Activated naive CD8-positive, alpha-beta T cell (primary cell): ENCODE measurements at regions not wholly inside any gene's neighbourhood (a gene's known extent, or its start where the extent isn't known, plus 50 kb on each side); places are given as distances from the start of the nearest gene placed in this dataset.

Source experiments
- H3K27ac Mint-ChIP-seq: one replicate; pipeline ENCODE4 v1.8.0; 2021; ENCODE audit warnings: mixed read lengths
- H3K27me3 Mint-ChIP-seq: one replicate; pipeline ENCODE4 v1.8.0; 2021; ENCODE audit warnings: mixed read lengths
- H3K36me3 Mint-ChIP-seq: one replicate; pipeline ENCODE4 v1.8.0; 2021; ENCODE audit warnings: mixed read lengths
- H3K4me1 Mint-ChIP-seq: one replicate; pipeline ENCODE4 v1.8.0; 2021; ENCODE audit warnings: low read depth, mixed read lengths
- H3K4me3 Mint-ChIP-seq: one replicate; pipeline ENCODE4 v1.8.0; 2021; ENCODE audit warnings: mild to moderate bottlenecking, mixed read lengths
- H3K9me3 Mint-ChIP-seq: one replicate; pipeline ENCODE4 v1.8.0; 2021; ENCODE audit warnings: low read depth, mixed read lengths

DNA sequence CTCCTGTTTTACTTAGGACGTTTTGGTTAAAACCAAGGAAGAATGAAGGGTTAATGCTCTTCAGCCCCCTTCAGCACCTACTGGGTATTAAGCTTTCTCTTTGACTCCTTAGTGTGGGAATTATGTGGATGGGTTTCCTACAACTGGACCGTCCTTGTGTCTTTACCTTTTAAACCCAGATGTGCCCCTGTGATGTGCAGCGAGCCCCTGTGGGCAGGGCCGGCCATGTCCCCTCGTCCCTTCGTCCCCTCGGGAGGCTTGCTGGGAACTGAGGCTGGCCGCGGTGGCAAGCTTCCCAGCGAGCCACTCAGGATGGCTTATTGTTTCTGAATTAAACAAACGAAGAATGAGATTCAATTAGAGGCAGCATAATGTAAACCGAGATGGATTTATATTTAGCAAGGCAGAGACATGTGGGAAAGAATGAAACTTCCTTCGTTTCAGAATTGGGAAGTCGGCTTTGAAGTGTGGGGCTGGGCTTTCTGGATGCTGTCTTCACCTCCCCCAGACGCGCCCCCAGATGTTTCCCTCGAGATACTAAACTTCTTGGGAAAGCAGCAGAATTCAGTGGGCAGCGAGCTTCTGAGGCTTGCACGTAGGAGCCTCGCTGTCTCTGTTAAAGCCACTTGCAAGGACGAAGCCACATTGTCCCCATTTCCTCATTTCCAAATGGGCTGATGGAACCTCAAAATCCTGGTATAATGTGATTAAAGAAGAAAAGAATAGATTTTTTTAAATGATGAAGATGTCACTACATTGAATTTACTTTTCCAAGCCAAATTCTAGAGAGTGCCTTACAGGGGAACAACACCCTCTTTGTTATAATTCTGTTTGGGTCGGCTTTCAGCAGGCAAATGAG, 146.0 kb downstream of the VAPA start:
- Mint-ChIP-seq H3K27ac (no peak overlapping the region), H3K27me3 (no peaks in the 10 kb centered on the region), H3K4me3 (no peak overlapping the region), H3K9me3 (no peaks in the 10 kb centered on the region), H3K4me1 (no peaks in the 10 kb centered on the region), H3K36me3 (no peaks in the 10 kb centered on the region)

DNA sequence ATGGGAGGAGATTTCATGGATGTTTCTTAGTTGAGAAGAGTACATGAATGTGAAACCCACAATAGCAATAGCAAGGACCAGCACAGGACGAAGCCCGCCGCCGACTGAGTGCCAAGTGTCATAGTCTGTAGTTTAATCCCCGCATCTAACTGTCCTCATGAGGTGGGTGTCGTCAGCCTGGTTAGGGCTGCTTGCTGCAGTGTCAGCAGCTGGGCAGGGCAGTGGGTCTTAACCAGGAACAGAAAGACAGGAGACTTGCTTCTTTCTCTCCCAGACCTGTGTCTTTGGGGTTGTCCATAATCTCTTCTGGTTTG, 146.6 kb downstream of the VAPA start:
- Mint-ChIP-seq H3K4me1 (no peaks in the 10 kb centered on the region), H3K36me3 (no peaks in the 10 kb centered on the region), H3K27me3 (no peaks in the 10 kb centered on the region), H3K27ac (no peak overlapping the region), H3K9me3 (no peaks in the 10 kb centered on the region), H3K4me3 (no peak overlapping the region)

DNA sequence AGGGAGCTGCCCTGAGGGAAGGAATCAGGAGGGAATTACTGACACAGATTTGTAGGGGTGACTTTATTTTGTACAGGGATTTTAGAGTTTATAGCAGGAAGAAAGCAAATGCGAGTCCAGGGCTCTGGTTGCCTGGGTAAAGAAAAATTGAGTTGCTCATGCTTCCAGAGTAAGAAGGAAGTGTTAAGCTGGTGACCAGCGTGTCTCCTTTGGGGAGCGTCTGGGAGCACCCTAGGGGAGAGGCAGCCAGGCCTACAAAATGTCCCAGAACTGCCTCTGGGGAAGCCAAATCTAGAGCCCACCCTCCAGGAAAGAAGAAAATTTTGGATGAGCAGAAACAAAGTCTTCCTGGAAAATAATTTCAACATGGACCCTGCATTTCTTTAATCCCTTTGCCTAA, 147.0 kb downstream of the VAPA start:
- Mint-ChIP-seq H3K27ac (no peak overlapping the region), H3K9me3 (no peaks in the 10 kb centered on the region), H3K4me1 (no peaks in the 10 kb centered on the region), H3K36me3 (no peaks in the 10 kb centered on the region), H3K4me3 (no peak overlapping the region), H3K27me3 (no peaks in the 10 kb centered on the region)

DNA sequence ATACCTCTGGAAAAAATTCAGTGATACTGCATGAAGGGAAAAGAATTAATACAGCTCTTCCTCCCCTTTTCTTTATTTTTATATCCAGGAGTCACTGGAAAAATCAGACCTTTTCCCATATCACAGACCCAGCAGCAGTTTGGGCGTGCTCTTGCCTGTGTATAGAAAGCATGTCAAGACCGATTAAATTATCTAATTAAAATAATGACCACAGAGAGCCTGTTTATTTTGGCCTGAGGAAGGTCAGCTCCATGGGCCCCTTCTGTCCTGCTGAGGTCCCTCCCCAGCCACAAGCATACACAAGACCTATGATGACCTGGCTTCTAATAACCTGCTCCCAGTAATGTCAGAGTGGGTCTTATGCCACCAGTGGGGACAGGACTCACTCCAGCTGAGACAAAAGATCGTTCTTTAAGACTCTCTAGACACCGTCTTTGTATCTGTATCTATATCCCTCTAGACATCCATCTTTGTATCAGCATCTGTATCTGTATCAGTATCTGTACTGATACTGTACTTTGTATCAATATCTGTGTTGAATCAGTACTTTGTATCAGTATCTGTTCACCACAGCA, 147.8 kb downstream of the VAPA start:
- H3K27ac Mint-ChIP-seq, result no peak overlapping the region
- no peak overlapping the region for H3K4me3 Mint-ChIP-seq
- H3K4me1 Mint-ChIP-seq, result no peaks in the 10 kb centered on the region
- H3K36me3 Mint-ChIP-seq, result no peaks in the 10 kb centered on the region
- no peaks in the 10 kb centered on the region for H3K9me3 Mint-ChIP-seq
- H3K27me3 Mint-ChIP-seq, result no peaks in the 10 kb centered on the region

DNA sequence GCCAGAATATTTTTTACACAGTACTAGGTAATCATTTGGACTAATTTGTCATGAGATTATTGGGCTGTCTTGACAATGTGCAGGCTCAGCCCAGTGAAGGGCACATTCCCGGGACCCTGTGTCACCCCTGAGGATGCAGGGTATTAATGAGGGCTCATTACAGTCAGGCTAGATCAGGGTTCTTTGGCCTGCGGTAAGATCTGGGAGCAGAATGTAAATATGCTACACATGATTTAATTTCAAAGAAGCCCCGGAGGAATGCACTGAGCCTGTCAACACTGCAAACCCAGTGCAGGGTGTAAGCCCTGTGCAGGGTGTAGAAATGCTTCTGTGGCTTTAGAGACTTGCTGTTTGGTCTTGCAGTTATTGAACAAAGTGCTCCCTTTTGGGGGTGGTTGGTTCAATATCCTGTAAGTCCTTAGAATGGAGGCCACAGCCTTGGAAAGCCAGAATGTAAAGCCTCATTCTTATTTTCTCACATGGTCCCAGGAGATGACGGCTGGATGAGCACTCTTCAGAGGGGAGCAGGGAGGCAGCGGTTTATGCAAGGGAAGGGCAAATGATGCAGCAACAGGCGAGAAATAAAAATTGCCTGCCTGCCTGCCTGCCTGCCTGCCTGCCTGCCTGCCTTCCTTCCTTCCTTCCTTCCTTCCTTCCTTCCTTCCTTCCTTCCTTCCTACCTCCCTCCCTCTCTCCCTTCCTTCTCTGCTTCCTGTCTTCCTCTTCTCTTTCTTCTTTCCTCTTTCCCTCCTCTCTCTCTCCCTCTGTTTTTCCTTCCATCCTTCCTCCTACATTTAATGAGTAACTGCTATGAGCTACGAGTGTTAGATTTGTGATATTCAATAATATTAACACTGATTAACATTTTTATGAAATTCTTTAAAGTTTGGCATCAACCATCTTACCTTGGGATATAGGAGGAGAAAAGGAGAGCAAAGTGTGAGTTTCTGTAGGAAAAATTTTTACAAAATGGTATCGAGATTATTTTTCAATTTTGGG, 148.8 kb downstream of the VAPA start:
- Mint-ChIP-seq H3K27me3 (no peaks in the 10 kb centered on the region), H3K27ac (no peak overlapping the region), H3K4me3 (no peak overlapping the region), H3K36me3 (no peaks in the 10 kb centered on the region), H3K4me1 (no peaks in the 10 kb centered on the region), H3K9me3 (no peaks in the 10 kb centered on the region)

DNA sequence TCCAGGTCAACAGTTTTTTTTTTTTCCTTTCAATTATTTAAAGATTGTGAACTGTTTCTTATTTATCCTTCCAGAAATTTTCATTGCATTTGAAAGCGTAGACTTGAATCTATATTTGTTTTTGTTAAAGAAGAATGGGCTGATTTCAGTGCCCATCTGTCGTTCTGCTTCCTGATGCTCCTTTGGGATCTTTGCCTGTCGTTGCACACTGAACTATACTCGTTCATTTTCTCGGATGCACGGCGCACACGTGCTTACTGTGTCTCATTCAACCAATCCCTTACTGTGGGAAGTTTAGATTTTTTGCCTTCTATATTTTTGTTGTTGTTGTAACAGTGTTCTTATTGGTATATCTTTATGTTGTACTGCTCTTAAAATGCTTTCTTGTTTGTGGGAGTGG, 149.7 kb downstream of the VAPA start:
- Mint-ChIP-seq H3K27me3 (no peaks in the 10 kb centered on the region), H3K4me3 (no peak overlapping the region), H3K9me3 (no peaks in the 10 kb centered on the region), H3K4me1 (no peaks in the 10 kb centered on the region), H3K27ac (no peak overlapping the region), H3K36me3 (no peaks in the 10 kb centered on the region)

DNA sequence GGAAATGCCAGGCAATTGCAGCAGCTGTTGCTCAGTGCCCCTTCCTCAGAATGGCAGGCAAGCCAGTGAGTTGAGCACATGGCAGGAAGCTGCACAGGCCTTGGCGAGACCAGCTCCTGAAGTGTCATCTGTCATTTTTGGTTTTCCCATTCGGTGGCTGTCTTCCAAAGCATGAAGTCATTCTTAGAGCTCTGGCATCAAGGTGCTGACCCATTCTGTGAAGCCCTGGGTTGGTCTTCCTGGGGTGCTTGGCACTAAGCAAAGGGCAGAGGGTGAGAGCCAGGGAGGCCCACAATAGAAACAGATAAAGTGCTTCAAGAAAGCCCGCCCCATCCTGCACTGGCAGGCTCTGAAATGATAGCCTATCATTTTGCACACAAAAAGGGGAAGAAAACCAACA, 150.5 kb downstream of the VAPA start:
- Mint-ChIP-seq H3K4me3 (no peak overlapping the region), H3K9me3 (no peaks in the 10 kb centered on the region), H3K4me1 (no peaks in the 10 kb centered on the region), H3K36me3 (no peaks in the 10 kb centered on the region), H3K27me3 (peaks cover 1% of the 10 kb centered on the region), H3K27ac (no peak overlapping the region)

DNA sequence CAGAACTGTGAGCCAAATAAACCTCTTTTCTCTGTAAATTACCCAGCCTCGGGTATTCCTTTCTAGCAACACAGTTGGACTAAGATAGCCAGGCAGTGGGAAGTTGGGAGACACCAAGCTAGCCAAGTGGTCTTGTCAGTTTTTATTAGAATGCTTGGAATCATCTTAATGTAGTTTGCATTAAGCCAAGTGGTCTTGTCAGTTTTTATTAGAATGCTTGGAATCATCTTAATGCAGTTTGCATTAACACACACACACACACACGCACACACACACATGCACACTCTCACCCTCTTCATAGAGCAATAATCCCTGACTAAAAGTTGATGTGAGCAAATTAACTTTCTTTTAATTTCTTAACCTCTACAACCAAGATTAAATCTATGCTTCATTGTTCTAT, 151.5 kb downstream of the VAPA start:
- Mint-ChIP-seq H3K27me3 (peaks cover 1% of the 10 kb centered on the region), H3K9me3 (no peaks in the 10 kb centered on the region), H3K27ac (no peak overlapping the region), H3K36me3 (no peaks in the 10 kb centered on the region), H3K4me1 (no peaks in the 10 kb centered on the region), H3K4me3 (no peak overlapping the region)

DNA sequence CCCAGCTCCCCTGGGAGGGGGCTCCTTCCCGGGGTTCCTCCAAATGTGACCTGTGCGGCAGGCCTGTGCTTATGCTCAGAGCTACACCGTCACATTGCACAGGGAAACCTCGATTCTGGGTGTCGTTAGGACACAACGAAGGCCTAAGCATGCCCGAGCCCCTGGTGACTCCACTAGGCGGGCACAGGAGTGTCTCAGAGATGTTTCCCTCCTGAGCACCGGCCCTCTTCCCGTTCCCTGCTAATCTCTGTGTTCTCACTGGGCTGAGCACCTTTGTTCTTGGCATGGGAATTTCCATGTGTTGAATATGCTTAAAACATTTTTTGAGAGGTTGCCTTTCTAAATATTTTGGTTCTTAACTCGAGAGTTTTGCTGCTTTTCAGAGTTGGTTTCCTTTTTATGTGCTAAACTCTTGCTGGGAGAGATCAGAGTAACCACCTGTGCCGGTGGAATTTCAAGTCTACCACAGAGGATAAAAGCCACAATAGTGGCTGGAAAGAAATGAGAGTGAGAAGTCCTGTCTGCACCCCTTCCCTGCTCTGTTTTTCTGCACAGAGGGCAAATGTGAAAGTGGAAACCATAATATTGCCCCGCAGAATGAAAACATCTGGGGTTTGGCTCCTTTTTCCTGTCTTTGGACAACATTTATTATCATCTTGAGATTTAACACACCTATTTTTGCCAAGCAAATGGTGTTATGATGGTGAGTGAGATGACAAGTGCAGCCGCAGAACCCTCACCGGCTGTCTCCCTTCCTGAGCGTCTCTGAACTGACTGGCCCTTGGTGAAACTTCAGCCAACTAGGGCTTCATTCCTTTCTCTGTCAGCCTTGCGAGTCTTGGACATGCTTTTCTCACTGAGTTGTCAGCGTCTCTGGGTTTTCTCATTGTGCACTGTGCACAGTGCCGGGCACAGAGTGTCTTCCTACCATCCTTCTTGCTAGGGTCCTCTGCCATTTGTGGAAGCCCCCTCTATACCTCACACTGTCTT, 154.1 kb downstream of the VAPA start:
- Mint-ChIP-seq H3K27me3 (peaks cover 1% of the 10 kb centered on the region), H3K4me3 (no peak overlapping the region), H3K9me3 (no peaks in the 10 kb centered on the region), H3K27ac (no peak overlapping the region), H3K36me3 (no peaks in the 10 kb centered on the region), H3K4me1 (no peaks in the 10 kb centered on the region)

DNA sequence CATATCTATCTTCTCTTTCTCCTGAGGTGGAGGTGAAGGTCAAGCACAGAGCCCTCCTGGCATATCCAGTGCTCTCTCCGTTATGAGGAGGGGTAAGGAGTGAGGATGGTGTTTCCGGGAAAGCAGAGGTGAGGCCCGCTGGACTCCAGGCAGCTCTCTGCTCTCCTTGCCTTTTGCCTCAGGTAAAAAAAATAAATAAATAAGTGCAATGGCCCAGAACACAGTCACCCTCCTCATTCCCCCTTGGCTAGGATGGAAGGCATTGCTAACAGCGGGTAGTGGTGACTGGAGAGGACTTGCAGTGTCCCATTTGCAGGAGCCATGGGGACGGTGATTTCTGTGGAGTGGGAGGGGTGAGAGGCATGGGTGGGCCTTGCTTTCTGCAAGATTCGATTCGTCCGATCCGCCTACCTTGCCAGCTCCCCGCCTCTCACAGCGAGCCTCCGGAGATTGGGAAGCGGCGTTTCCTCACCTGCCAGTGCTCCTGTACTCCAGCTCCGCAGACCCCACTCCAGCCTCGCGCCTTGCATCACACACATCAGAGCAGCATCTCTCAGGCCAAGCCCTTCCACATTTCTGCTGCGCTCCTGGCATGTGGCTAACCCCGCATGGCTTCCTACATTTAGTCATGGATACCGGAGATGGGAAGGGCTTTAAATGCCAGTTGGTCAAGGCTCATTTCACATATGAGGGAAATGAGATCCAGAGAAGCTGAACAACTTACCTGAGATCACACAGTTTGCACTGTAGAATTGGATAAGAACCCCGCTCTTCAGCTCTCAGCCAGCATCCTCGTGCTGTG, 155.2 kb downstream of the VAPA start:
- no peak overlapping the region for H3K4me3 Mint-ChIP-seq
- no peaks in the 10 kb centered on the region for H3K9me3 Mint-ChIP-seq
- H3K27ac Mint-ChIP-seq, result no peak overlapping the region
- H3K36me3 Mint-ChIP-seq, result no peaks in the 10 kb centered on the region
- peaks cover 2% of the 10 kb centered on the region for H3K4me1 Mint-ChIP-seq
- peaks cover 1% of the 10 kb centered on the region for H3K27me3 Mint-ChIP-seq

DNA sequence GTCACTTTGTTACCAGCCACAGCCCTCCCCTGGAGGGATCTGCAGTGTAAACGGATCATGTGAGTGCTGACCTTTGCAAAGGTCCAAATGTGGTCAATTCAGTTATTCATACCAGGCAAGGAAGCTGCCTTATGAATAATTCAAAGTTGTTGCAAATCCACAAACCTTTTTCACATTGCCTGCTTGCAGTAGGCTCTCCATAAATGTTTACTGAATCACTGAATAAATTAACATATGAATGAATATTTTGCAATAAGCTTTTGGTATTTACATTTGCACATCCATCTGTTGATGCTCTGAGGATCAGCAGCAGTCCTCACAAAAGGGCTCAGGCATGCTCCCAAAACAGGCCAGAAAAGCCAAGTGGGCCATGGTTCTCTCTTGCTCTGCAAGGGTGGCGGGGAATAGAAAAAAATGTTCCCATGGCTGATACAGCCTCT, 156.8 kb downstream of the VAPA start:
- H3K9me3 Mint-ChIP-seq, result no peaks in the 10 kb centered on the region
- H3K4me1 Mint-ChIP-seq, result peaks cover 10% of the 10 kb centered on the region
- no peaks in the 10 kb centered on the region for H3K36me3 Mint-ChIP-seq
- no peak overlapping the region for H3K27ac Mint-ChIP-seq
- H3K27me3 Mint-ChIP-seq, result peaks cover 1% of the 10 kb centered on the region
- no peak overlapping the region for H3K4me3 Mint-ChIP-seq

DNA sequence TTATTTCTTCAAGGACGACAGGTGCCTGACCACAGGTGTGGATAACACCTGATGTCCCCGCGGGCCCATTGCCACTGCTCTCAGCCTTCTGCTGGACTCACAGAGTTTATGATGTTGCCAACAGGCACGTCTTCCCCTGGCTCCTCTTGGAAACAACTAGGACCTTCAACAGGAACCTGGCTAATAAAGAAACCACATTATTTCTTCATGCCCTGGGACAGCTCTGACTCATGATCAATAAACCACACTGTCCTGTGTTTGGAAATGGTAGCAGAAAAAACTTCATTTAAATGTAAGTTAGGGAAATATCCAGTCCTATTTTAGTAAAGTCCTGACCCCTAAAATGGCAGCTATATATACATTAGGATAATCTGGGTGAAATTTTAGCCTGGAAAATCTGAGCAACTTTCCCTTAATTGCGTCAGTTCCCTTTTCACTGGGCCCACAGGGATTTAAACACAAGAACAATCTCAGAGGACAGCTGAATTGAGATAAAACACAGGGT, 158.9 kb downstream of the VAPA start:
- Mint-ChIP-seq H3K4me3 (no peak overlapping the region), H3K27ac (no peak overlapping the region), H3K27me3 (peaks cover 4% of the 10 kb centered on the region), H3K9me3 (no peaks in the 10 kb centered on the region), H3K36me3 (no peaks in the 10 kb centered on the region), H3K4me1 (peaks cover 10% of the 10 kb centered on the region)

DNA sequence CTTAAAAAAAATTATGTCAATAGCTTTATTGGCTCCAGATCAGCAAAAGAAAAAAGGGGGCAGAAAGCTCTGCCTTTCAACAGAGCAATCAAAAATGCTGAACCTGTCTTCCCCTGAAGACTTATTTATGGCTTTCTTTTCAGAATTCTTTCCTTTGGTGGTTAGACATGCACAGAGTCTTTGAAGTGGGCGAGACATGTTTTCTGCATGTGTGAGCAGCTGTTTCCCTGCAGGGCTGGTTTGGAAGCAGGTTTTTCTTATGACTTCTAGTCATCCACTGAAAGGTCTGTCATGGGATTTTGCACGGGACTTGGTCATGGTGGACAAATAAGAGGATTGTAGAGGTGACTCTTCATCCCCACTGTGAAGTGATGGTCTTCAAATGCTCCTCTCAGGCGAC, 160.3 kb downstream of the VAPA start:
- Mint-ChIP-seq H3K27ac (no peak overlapping the region), H3K4me1 (peaks cover 10% of the 10 kb centered on the region), H3K4me3 (no peak overlapping the region), H3K27me3 (peaks cover 3% of the 10 kb centered on the region), H3K36me3 (no peaks in the 10 kb centered on the region), H3K9me3 (no peaks in the 10 kb centered on the region)
